GM18507 (cell line): ENCODE measurements at regions not wholly inside any gene's neighbourhood (a gene's known extent, or its start where the extent isn't known, plus 50 kb on each side); places are given as distances from the start of the nearest gene placed in this dataset.

Experiments used
- DNase-seq: peaks from one replicate; pipeline ENCODE4 v3.0.0; 2011; ENCODE audit warnings: low read depth; ENCODE audit not compliant: insufficient read length; ENCODE audit errors: extremely low spot score
- FAIRE-seq: peaks from 2 replicates; lab custom pipeline; 2011; peaks lifted over from hg19 to GRCh38; lab: Jason Lieb, UNC

DNA sequence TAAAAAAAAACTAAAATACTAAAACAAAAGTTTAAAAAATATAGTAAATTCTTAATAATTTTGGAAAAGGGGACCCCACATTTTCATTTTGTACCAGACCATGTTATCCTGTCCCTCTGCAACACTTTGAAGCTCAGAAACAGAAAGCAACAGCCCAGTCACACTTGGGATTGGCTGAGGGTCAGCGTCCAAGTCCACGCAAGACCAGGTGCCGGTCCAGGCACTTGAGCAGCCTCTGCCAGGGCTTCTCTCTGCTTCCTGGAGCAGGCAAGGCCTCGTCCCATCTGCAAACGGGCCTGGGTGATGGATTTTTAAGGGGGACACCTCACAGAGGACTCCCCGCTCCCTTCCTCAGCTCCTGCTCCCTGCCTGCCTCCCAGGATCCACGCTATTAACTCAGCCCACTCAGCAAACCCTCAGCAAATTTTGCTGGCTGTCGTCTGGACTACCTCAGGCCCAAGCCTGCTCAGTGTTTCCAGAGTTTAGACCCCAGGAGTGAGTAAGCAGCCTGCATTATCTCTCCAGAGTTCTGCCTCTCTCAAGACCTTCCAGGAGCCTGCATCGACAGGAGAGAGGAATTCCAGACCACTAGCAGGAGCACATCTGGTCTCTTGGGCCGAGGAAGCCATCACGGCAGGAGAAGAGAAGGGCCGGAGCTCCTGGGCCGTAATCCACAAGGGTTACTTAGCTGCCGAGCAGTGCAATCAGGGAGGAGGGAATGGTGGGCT is 67.4 kb upstream of the CALM2 start:
- no peak for DNase-seq
- no peak for FAIRE-seq

DNA sequence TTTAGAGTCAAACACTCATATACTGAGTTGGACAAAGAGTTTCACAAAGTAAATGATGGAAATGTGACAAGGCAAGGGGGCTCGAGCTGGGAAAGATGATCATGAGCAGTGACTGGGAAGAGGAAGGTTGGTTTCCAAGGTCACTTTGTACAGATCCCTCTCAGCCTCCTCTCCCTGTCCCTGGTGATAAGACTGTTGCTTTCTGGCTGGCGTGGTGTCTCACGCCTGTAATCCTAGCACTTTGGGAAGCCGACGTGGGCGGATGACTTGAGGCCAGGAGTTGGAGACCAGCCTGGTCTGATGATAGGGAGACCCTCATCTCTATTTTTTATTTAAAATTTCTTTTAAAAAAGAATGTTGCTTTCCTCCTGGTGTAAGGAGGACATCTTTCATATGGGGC is 65.4 kb upstream of the CALM2 start:
- FAIRE-seq (no peak), DNase-seq (no peak)

DNA sequence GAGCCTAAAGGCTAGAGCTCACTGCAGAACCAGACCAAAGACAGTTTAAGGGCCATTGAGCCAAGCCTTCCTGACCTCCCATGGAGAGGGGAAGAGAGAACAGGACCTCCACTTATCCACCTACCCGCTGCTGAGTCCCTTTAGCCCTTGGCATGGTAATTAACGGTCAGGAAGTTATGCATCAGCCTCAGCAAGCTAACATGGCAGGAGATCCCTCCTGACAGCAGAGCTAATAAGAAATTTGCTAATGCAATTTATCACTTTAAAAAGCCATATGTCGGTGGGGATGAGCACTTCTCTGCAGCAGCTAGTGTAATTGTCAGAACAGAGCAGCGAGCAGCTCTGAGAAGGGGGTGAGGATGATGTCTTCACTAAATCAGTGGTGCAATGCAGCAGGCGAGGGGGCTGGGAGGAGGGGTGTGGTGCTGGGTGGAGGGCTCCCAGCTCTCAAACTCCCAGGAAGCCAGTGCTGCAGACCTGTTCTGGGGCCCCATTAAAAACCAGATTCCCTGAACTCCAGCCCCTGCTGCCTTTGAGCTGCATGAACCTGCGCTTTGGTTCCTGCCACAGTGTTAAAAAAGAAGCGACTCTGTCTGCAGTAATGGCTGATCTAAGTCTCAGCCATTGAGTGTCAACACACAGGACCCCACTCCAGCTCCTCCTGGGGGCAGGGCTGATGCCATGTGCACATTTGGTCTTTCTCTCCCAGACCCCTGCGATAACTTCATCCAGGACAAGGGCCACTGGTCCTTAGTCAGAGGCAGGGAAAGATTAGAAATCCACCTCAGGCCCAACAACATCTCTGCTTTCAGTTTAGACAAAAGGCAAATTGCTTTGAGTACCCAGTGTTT is 63.0 kb upstream of the CALM2 start:
- DNase-seq (no peak), FAIRE-seq (no peak)

DNA sequence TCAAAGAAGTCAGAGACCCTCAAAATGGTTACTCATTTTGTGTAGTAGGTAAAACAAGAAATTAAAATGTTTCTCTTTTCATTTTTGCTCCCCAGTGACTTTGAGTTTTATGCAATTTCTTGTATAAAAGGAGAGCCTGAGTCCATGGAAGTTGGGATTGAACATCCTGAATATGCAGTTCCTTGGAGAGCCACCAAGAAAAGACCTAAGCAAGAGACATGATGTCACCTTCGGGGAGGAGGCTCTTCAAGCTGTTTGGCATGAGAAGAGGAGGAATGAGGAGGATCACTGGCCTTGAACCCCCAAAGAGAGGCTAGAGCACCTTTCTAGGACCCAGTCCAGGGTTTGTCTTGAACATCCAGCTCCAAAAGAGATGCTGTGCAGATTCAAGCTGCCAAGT is 62.3 kb upstream of the CALM2 start:
- no peak for FAIRE-seq

DNA sequence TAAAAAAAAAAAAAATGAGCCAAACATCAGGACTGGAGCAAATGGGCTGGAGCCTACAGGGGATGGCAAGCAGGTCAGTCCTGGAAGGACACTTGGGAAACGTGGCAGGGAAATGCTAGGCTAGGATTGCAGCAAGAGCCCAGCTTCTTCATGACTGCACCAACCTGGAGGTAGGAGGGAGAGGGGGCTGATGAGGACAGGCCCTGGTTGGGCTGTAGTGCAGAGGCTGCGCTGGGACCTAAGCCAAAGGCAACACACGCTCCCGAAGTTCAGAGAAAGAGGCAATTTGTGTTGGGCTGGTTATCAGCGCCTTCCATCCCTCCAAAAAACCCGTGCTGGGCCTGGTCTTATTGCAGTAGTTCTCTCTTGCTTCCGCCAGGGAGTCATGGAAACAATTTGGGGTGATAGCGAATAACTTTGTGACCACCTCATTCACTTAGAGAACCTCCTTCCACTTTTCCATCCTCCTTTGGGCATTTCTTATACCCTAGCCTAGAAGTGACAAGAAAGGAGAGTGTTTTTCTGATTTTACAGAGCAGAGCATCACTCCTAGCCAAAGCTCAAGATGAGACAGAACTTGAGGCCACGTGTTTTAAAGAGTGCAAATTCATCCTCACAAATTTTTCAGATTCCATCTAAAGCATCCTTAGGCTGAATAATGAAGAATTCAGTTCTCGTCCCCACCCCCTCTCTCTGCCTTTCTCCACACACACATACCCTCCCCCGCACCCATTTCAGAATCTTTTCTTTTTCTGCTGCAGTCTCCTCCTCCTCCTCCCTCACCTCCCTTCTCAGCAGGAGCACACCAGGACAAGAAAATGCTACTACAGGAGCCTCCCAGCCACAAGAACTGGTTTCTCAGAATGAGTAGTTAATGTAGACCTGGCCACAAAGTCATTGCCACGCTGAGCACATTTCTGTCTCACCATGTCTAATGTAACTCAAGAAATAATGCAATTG is 61.3 kb upstream of the CALM2 start:
- no peak for DNase-seq
- FAIRE-seq = no peak

More for the DNA sequence above, 62.3 kb upstream of the CALM2 start:
- DNase-seq = no peak

DNA sequence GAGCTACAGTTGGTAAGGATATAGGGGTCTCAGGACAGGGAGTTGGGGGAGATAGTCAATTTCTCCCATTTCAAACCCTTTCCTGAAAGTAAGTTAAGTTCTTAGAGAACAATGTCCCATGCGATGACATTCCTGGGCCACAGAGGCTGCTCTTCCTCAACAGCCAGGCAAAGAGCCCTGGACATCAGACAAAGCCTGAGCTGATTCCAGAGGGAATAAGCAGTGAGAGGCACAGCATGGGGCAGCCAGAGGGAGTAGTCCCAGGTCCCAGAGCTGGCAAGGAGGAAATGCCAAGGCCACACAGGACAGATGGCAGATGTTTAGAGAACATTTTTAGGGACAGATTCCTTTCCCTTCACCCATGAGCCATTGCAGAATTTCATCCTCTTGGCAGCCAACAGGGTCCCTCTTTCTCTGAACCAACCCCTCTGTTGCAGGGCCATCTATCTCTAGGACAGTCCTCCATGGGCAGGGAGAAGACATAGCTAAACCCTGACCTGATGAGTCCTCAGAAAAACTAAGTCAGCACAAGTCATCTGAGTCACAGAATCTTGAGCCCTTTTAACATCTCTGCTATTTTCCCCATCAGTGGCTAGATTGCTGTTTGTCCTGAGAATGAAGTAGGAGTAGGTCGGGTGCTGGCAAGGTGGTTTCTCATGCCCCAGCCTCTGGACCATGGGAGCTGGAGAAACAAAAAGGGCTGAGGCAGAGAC is 60.3 kb upstream of the CALM2 start:
- no peak for FAIRE-seq

DNA sequence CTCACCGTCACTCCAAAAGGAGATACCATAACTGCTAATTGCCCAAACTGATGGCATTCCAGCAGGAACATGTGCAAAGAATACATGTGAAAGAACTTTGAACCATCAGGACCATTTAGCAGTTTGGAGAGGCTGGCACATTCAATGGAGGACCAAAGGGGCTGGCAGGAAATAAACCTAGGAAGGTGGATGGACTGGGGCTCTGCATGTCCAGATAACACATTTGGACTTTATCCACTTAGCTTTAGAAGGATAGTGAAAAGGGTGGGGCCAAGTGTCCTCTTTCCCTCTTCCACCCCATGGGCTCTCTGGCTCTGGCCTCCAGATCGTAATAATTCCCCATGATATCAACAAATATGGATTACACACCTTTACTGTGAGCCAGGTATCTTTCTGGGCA is 58.8 kb upstream of the CALM2 start:
- FAIRE-seq (no peak), DNase-seq (no peak)

More for the DNA sequence above, 60.3 kb upstream of the CALM2 start:
- no peak for DNase-seq

DNA sequence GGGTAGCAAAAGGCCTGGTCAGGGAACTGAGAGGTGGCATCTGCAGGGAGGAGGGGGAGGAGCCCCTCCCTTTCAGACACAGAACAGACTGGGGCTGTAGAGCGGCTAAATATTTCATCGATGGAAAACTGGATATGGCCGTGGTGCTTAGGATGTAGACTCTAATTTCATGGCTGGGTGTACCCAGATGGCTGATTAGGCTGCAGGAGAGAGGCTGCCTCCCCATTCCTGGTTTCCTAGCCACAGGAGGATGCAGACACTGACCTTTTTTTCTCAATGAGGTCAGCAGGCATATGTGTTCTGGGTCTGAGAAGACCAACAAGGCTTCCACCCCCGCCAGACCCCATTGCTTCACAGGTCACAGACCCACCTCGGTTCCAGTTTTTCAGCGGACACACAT is 58.1 kb upstream of the CALM2 start:
- FAIRE-seq = no peak
- DNase-seq = no peak

DNA sequence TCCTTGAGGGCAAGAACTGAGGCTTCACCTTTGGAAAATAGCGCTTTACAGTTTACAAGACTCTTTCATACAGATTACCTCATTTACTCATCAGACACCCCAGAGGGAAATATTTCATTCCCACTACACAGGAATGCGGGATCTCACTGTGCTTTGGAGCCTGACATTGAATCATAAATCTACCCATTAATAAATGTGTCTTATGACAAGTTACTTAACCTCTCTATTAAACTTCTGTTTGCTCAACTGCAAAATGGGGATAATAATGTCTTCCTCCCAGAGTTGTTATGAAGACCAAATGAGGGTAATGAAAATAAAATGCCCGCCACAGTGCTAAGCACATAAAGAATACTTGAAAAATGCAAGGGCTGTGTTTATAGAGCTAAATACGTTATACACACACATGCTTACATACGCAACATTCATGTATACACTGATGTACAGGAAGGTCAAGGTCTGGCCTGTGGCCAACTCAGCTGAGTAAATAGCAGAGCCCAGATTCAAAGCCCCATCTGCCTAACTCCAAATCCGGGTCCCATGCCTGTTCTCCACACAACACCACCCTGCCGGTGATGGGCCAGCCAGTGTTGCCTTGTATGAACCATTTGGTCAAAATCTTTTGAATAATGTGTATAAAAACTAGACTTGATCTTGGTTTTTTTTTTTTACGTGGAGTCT is 56.6 kb upstream of the CALM2 start:
- FAIRE-seq = no peak
- no peak for DNase-seq

DNA sequence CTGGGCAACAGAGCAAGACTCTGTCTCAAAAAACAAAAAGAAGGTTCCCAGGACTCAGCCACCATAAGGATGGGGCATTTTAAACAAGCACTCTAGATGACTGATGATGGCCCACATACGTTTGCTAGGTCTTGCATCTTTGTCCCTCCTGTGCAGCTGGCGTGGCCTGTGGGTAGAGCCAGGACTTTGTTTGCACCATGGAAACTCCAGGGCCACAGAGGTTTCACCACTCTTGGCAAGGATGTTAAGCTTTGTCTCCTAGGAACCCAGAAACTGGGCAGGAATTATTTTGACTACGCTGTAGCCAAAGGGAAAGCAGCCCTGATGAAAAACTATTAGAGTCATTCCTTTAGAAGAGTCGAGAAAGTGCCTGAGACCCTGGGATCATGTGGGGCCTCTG is 54.1 kb upstream of the CALM2 start:
- no peak for DNase-seq
- no peak for FAIRE-seq

DNA sequence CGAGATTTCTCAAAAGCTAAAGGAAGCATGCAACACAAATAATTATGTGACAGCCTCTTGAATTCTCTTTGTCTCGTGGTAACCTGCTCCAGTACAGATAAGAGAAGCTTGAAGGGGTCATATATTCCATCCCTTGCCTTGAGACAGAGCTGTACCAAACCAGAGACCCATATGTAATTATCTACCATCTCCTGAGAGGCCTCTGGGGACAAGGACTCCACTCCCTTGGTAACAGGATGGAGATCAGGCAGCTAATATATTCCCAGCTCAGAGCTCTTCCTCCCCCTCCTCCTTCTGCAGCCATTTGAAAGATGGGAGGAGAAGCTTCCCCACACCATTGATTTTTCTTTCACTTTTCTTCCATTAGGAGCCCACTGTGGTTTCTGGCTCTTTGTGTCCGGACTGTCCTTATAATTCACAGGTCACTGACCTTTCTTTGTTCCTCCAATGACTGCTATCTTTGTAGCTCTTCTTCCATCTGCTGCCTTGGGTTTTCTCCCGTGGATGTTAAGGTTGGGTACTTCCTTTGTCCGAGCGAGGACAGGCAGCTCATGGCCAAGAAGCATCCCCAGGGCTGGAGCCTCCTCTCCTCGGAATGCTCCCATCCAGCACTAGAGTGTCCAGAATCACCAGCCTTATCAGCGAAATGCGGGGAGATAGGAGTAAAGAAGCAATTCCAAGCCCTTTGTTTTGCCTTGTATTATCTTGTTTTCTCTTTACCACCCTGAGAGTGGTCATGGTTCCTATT is 51.4 kb upstream of the CALM2 start:
- FAIRE-seq (no peak), DNase-seq (no peak)

DNA sequence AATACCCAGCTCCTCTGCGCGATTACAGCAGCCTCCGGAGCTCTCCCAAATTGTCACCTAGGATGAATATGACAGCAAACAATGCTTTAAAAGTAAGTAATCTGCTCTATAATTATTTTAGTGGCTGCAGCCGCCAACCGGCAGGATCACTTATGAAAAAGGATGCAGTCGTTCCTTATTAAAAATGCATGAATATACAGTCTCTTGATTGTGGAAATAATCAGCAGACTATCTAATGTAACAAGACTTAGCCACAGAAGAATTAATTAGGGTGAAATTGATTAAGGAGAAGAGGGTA is 50.6 kb upstream of the CALM2 start:
- DNase-seq (no peak), FAIRE-seq (no peak)

DNA sequence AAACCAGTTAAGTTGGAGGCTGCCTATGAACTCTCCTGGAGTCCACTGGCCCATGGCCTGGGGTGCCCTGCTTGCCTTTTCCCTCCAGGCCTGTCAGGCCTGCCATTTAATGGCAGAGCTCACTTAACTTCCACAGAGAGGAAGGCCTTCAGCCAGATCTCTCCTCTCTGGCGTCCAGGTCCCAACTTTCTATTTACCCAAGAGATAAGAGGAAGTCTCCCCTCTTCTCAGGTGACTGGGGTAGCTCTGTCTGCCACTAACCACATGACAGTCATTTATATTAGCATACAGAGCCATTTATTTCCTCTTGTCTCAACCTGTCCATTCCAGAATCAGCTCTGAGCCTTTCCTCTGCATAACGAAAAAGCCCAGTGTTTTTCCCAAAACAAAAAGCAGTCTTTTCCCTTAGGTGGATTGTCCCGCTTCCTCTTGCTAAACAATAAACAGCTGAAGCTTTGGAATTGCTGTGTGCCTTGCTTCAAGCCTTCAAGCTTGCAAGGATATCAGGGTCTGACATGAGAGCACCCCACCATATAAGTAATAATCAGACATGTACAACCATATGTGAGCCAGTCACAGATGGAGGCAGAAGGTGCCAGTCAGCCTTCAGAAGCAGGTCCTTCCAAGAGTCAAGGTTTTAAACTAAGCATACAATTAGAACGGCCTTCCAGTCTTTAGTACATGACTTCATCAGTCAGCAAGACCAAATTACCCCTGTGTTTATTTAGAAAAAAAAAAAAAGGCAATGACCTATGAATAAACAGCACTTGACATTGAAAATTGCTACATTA is 50.0 kb upstream of the CALM2 start:
- DNase-seq (no peak), FAIRE-seq (no peak)
